H1 (cell line): ENCODE measurements at regions not wholly inside any gene's neighbourhood (a gene's known extent, or its start where the extent isn't known, plus 50 kb on each side); places are given as distances from the start of the nearest gene placed in this dataset.

ENCODE experiments used
- CTCF ChIA-PET: fragments of 300-600 bp; sonication (Branson Sonifier 250); formaldehyde crosslinking; loops from one replicate; lab custom pipeline; 2021; ENCODE audit not compliant: partially characterized antibody; lab: Charles Lee
- POLR2A ChIA-PET: fragments of 300-600 bp; sonication (Branson Sonifier 250); formaldehyde crosslinking; loops from one replicate; lab custom pipeline; 2021; ENCODE audit warnings: inconsistent platforms; ENCODE audit not compliant: partially characterized antibody; lab: Charles Lee
- DNase-seq, 2 experiments: peaks; one replicate each; pipeline versions ENCODE4 v3.0.0 to v3.0.0-alpha.2; 2010 to 2022; ENCODE audit warnings: low spot score in 2 of 2, low read depth in 1 of 2, mixed read lengths in 1 of 2
- FAIRE-seq: peaks from 2 replicates; lab custom pipeline; 2011; peaks lifted over from hg19 to GRCh38; lab: Jason Lieb, UNC
- H2AFZ ChIP-seq: 2 replicates; pipeline ENCODE4 v1.8.1; 2012; ENCODE audit warnings: low read length, inconsistent platforms
- H2AK5ac ChIP-seq: 2 replicates; pipeline ENCODE4 v1.6.1; 2013; ENCODE audit warnings: low read depth, low read length
- H2BK120ac ChIP-seq: replicated peaks from 2 replicates; pipeline ENCODE3; 2013; ENCODE audit warnings: low read depth, low read length, inconsistent platforms
- H2BK12ac ChIP-seq: 2 replicates; pipeline ENCODE4 v1.6.1; 2013; ENCODE audit warnings: low read depth, low read length
- H2BK15ac ChIP-seq: 2 replicates; pipeline ENCODE4 v1.6.1; 2013; ENCODE audit warnings: low read length
- H2BK20ac ChIP-seq: 2 replicates; pipeline ENCODE4 v1.6.1; 2013; ENCODE audit warnings: low read length
- H2BK5ac ChIP-seq: 2 replicates; pipeline ENCODE4 v1.6.1; 2013; ENCODE audit warnings: low read depth, low read length
- H3K14ac ChIP-seq: 2 replicates; pipeline ENCODE4 v1.6.1; 2013; ENCODE audit warnings: inconsistent platforms; ENCODE audit not compliant: insufficient read length
- H3K18ac ChIP-seq: 2 replicates; pipeline ENCODE4 v1.6.1; 2013; ENCODE audit warnings: low read length; ENCODE audit errors: extremely low read depth
- H3K23ac ChIP-seq: 2 replicates; pipeline ENCODE4 v1.6.1; 2013; ENCODE audit warnings: inconsistent platforms; ENCODE audit not compliant: insufficient read length
- H3K23me2 ChIP-seq: 2 replicates; pipeline ENCODE4 v1.6.1; 2013; ENCODE audit warnings: low read depth, low read length
- H3K27ac ChIP-seq: 2 replicates; pipeline ENCODE4 v1.6.1; 2011; ENCODE audit warnings: low read depth, low read length, inconsistent platforms
- H3K27me3 ChIP-seq, 4 experiments: replicated peaks in 1 of 4; 1 replicate in 1 of 4; 2 replicates in 3 of 4; pipeline versions ENCODE4 v1.6.1 to v1.8.1; 2011 to 2013; ENCODE audit warnings: low read length in 3 of 4, mild to moderate bottlenecking in 3 of 4, inconsistent platforms in 2 of 4, mixed read lengths in 2 of 4, moderate library complexity in 1 of 4; ENCODE audit not compliant: control insufficient read depth in 3 of 4, insufficient read depth in 3 of 4; ENCODE audit errors: extremely low read depth in 1 of 4
- H3K36me3 ChIP-seq, 4 experiments: 2 replicates each; pipeline versions ENCODE4 v1.6.1 to v1.8.1; 2011 to 2013; ENCODE audit warnings: mild to moderate bottlenecking in 4 of 4, low read length in 3 of 4, moderate library complexity in 2 of 4, control low read depth in 1 of 4, inconsistent platforms in 1 of 4; ENCODE audit not compliant: insufficient read depth in 4 of 4, control insufficient read depth in 2 of 4
- H3K4ac ChIP-seq: replicated peaks from 2 replicates; pipeline ENCODE3; 2013; ENCODE audit warnings: low read length, low read depth, mixed read lengths, inconsistent platforms; ENCODE audit not compliant: insufficient read length
- H3K4me1 ChIP-seq, 4 experiments: replicated peaks in 1 of 4; 1 replicate in 1 of 4; 2 replicates in 3 of 4; pipeline versions ENCODE4 v1.6.1 to v1.8.1; 2011 to 2013; ENCODE audit warnings: low read length in 3 of 4, inconsistent platforms in 2 of 4, mixed read lengths in 1 of 4; ENCODE audit not compliant: insufficient read depth in 4 of 4, control insufficient read depth in 3 of 4
- H3K4me2 ChIP-seq, 2 experiments: 2 replicates each; pipeline versions ENCODE4 v1.6.1 to v1.8.1; 2011 to 2013; ENCODE audit warnings: low read depth in 2 of 2, low read length in 2 of 2, control low read depth in 1 of 2, inconsistent platforms in 1 of 2, mild to moderate bottlenecking in 1 of 2; ENCODE audit not compliant: insufficient read depth in 1 of 2
- H3K4me3 ChIP-seq, 4 experiments: fragments of 200-600, 300-600 bp in 1 of 4; sonication (generic), shearing (Covaris generic), sonication (Bioruptor Twin) in 1 of 4; 2 replicates each; pipeline versions ENCODE4 v1.5.1 to v1.8.1; 2011 to 2016; ENCODE audit warnings: low read length in 4 of 4, low read depth in 3 of 4, control low read depth in 2 of 4, inconsistent platforms in 2 of 4, mild to moderate bottlenecking in 2 of 4, mixed read lengths in 1 of 4, moderate library complexity in 1 of 4; ENCODE audit not compliant: insufficient read depth in 2 of 4; ENCODE audit errors: extremely low read depth in 1 of 4
- H3K56ac ChIP-seq: replicated peaks from 2 replicates; pipeline ENCODE3; 2013; ENCODE audit warnings: low read depth, mild to moderate bottlenecking, mixed read lengths, low read length, inconsistent platforms; ENCODE audit not compliant: insufficient read length
- H3K79me1 ChIP-seq: 2 replicates; pipeline ENCODE4 v1.6.1; 2013; ENCODE audit warnings: low read depth, low read length, control low read depth
- H3K79me2 ChIP-seq, 2 experiments: 2 replicates each; pipeline versions ENCODE4 v1.6.1 to v1.8.1; 2012 to 2013; ENCODE audit warnings: low read length in 2 of 2, mild to moderate bottlenecking in 2 of 2, inconsistent platforms in 1 of 2; ENCODE audit not compliant: insufficient read depth in 2 of 2, control insufficient read depth in 1 of 2
- H3K9ac ChIP-seq, 4 experiments: replicated peaks in 1 of 4; 1 replicate in 1 of 4; 2 replicates in 3 of 4; pipeline versions ENCODE4 v1.6.1 to v1.8.1; 2011 to 2013; ENCODE audit warnings: low read depth in 3 of 4, low read length in 3 of 4, control low read depth in 2 of 4, mild to moderate bottlenecking in 2 of 4, moderate library complexity in 2 of 4, inconsistent platforms in 1 of 4; ENCODE audit errors: extremely low read depth in 1 of 4
- H3K9me3 ChIP-seq, 2 experiments: 2 replicates each; pipeline versions ENCODE4 v1.6.1 to v1.8.1; 2012 to 2013; ENCODE audit warnings: mild to moderate bottlenecking in 2 of 2, moderate library complexity in 2 of 2, control low read depth in 1 of 2, inconsistent platforms in 1 of 2, low read depth in 1 of 2, low read length in 1 of 2, mixed read lengths in 1 of 2; ENCODE audit not compliant: insufficient read depth in 2 of 2
- H4K20me1 ChIP-seq, 2 experiments: replicated peaks in 1 of 2; 2 replicates each; pipeline versions ENCODE3 to v1.8.1; 2011 to 2013; ENCODE audit warnings: inconsistent platforms in 2 of 2, low read length in 2 of 2, mild to moderate bottlenecking in 1 of 2; ENCODE audit not compliant: insufficient read depth in 2 of 2, control insufficient read depth in 1 of 2
- H4K5ac ChIP-seq: 2 replicates; pipeline ENCODE4 v1.6.1; 2013; ENCODE audit warnings: low read length, low read depth, mixed read lengths, inconsistent platforms; ENCODE audit not compliant: insufficient read length
- H4K8ac ChIP-seq: 2 replicates; pipeline ENCODE4 v1.8.0; 2013; ENCODE audit warnings: mild to moderate bottlenecking, moderate library complexity, low read length, inconsistent platforms; ENCODE audit not compliant: insufficient read depth; ENCODE audit errors: extremely low read depth
- H4K91ac ChIP-seq: replicated peaks from 2 replicates; pipeline ENCODE3; 2013; ENCODE audit warnings: low read length, mixed read lengths, inconsistent platforms; ENCODE audit not compliant: insufficient read length
- BACH1 ChIP-seq: IDR thresholded peaks from 2 replicates; pipeline ENCODE4 v1.6.1; 2012; ENCODE audit warnings: low read length, improper control_type of control experiment
- CREB1 ChIP-seq: IDR thresholded peaks from 2 replicates; pipeline ENCODE4 v1.6.1; 2012; ENCODE audit warnings: inconsistent platforms
- EGR1 ChIP-seq: IDR thresholded peaks from 2 replicates; pipeline ENCODE4 v1.6.1; 2011; ENCODE audit warnings: low read depth, low read length, borderline replicate concordance
- EP300 ChIP-seq, 2 experiments: IDR thresholded peaks; 1 replicate in 1 of 2; 2 replicates in 1 of 2; pipeline ENCODE4 v1.6.1; 2011 to 2012; ENCODE audit warnings: low read depth in 2 of 2, low read length in 2 of 2, mild to moderate bottlenecking in 2 of 2, borderline replicate concordance in 1 of 2, inconsistent platforms in 1 of 2, moderate library complexity in 1 of 2
- FOSL1 ChIP-seq: IDR thresholded peaks from 2 replicates; pipeline ENCODE4 v1.6.1; 2011; ENCODE audit warnings: mild to moderate bottlenecking, low read depth, low read length, moderate library complexity; ENCODE audit not compliant: insufficient read depth
- KDM1A ChIP-seq: fragments of 200-600, 300-600 bp; sonication (generic); IDR thresholded peaks from 2 replicates; pipeline ENCODE4 v1.7.1; 2016; ENCODE audit warnings: mild to moderate bottlenecking, low read length, borderline replicate concordance
- MAX ChIP-seq: IDR thresholded peaks from 2 replicates; pipeline ENCODE4 v1.6.1; 2012; ENCODE audit warnings: inconsistent platforms
- NANOG ChIP-seq: IDR thresholded peaks from 2 replicates; pipeline ENCODE4 v1.6.1; 2011; ENCODE audit warnings: low read length, low read depth, mild to moderate bottlenecking, inconsistent platforms; ENCODE audit not compliant: insufficient read depth, poor library complexity, severe bottlenecking
- RFX5 ChIP-seq: IDR thresholded peaks from 2 replicates; pipeline ENCODE4 v1.6.1; 2011; ENCODE audit warnings: low read depth, low read length, improper control_type of control experiment, borderline replicate concordance
- RXRA ChIP-seq: IDR thresholded peaks from 2 replicates; pipeline ENCODE4 v1.6.1; 2011; ENCODE audit warnings: low read depth, mild to moderate bottlenecking, low read length, moderate library complexity; ENCODE audit not compliant: insufficient read depth
- SAP30 ChIP-seq: fragments of 300-600 bp; sonication (generic); IDR thresholded peaks from 2 replicates; pipeline ENCODE4 v1.7.1; 2012; ENCODE audit warnings: low read length, moderate library complexity, mild to moderate bottlenecking, inconsistent platforms; ENCODE audit not compliant: insufficient read depth, insufficient replicate concordance
- SP1 ChIP-seq: IDR thresholded peaks from 2 replicates; pipeline ENCODE4 v1.6.1; 2011; ENCODE audit warnings: low read depth, low read length
- TCF12 ChIP-seq: IDR thresholded peaks from 2 replicates; pipeline ENCODE4 v1.6.1; 2011; ENCODE audit warnings: low read depth, mild to moderate bottlenecking, low read length
- TEAD4 ChIP-seq: IDR thresholded peaks from 2 replicates; pipeline ENCODE4 v1.6.1; 2012; ENCODE audit warnings: low read depth, low read length, inconsistent platforms, mixed read lengths
- WGBS, 2 experiments: shearing (Covaris generic) in 1 of 2; methylation state at CpG; one replicate each; pipeline versions ENCODE4 v1.1.6 to v1.1.7; 2013 to 2015; ENCODE audit warnings: low lambda C conversion rate in 2 of 2, mixed read lengths in 2 of 2, inconsistent platforms in 1 of 2, low coverage in 1 of 2, missing lambda C conversion rate in 1 of 2; ENCODE audit not compliant: insufficient replicate concordance in 2 of 2, insufficient coverage in 1 of 2, insufficient read length in 1 of 2; ENCODE audit errors: extremely low coverage in 1 of 2, missing lambda C conversion rate in 1 of 2; 5-methylcytosine and 5-hydroxymethylcytosine counted together

- Histone ChIP-seq H3K79me2 (no peaks in the 10 kb centered on the region), H3K27me3 (no peaks in the 10 kb centered on the region), H3K14ac (no peak overlapping the region), H3K23me2 (peaks cover 4% of the 10 kb centered on the region; the same call in 1 of the 2 replicates), H3K4me1 (no peaks in the 10 kb centered on the region), H4K5ac (no peak overlapping the region), H3K56ac (no peak overlapping the region), H3K4ac (no peak overlapping the region), H4K8ac (no peak overlapping the region), H3K9me3 (no peaks in the 10 kb centered on the region), H3K23ac (no peak overlapping the region), H3K36me3 (no peaks in the 10 kb centered on the region), H3K18ac (0 out of 2 replicates have a peak overlapping the region, but pooled peaks have one; percentile 0), H3K9ac (no peak overlapping the region), H3K4me2 (no peak overlapping the region), H3K4me3 (no peak overlapping the region), H2AFZ (no peak overlapping the region), H3K79me1 (no peaks in the 10 kb centered on the region), H2BK15ac (no peak overlapping the region), H2AK5ac (no peak overlapping the region), H4K91ac (no peak overlapping the region), H4K20me1 (peaks cover 0 to 3% of the 10 kb centered on the region in 2 experiments), H2BK12ac (0 out of 2 replicates have a peak overlapping the region, but pooled peaks have one; percentile 46), H2BK5ac (no peak overlapping the region), H3K27ac (no peak overlapping the region), H2BK120ac (no peak overlapping the region), H2BK20ac (no peak overlapping the region)
- POLR2A ChIA-PET: no interaction called here
- FAIRE-seq (no peak), DNase-seq (no peak)
- 93% methylated on average over 3 of the region's 3 CpGs; no CpG with 5 or more reads in 1 of the 2 experiments for WGBS, 2 experiments
- CTCF ChIA-PET: interaction anchor here (1.0 to 1.3 kb wide), 2 partner anchors 8 to 24 kb away, joined by 3 read pairs; no protein-coding TSS in a partner anchor
- TF ChIP-seq BACH1: no peak
- TF ChIP-seq NANOG: no peak
- TF ChIP-seq FOSL1: no peak
- TF ChIP-seq SAP30: no peak
- no peak for TF ChIP-seq MAX
- TF ChIP-seq RXRA: no peak
- TF ChIP-seq RFX5: no peak
- no peak for TF ChIP-seq EGR1
- TF ChIP-seq EP300 (IDR thresholded peaks at IDR 0.05; ENCODE audit: borderline replicate concordance in 1 of 2, low read depth in 2 of 2, low read length in 2 of 2): no peak
- no peak for TF ChIP-seq CREB1
- TF ChIP-seq SP1: no peak
- no peak for TF ChIP-seq TEAD4
- no peak for TF ChIP-seq TCF12
- no peak for TF ChIP-seq KDM1A
Measured at GRCh38 chr17:68698746-68699145, 97.6 kb upstream of the FAM20A start.
